Heart left ventricle (tissue), 13 donors: ENCODE measurements at regions not wholly inside any gene's neighbourhood (a gene's known extent, or its start where the extent isn't known, plus 50 kb on each side); places are given as distances from the start of the nearest gene placed in this dataset.

Source experiments
- POLR2A ChIP-seq, 2 donors: fragments of 450-650 bp; IDR thresholded peaks; one replicate each; pipeline ENCODE4 v1.6.1; 2017; ENCODE audit warnings: antibody characterized with exemption in 2 of 2, mild to moderate bottlenecking in 2 of 2, moderate library complexity in 2 of 2
- TF ChIP-seq, protein P1 (sequence below), 12 donors: fragments of 200-600 bp; sonication (generic) in 4 of 12; IDR thresholded peaks; one replicate each; pipeline versions ENCODE4 v1.5.0 to v1.8.0; 2018 to 2022; ENCODE audit warnings: antibody characterized with exemption in 12 of 12, mild to moderate bottlenecking in 5 of 12
- donor health status: ischemic (EF 13 %, LVEDD 7.1; RV severe dilation, severe dysfunction).
- donor health status: DM: no; HTN: yes; CAD: no.
- donor health status: DM: no; HTN: no; CAD: no.
- donor health status: ischemic (EF 25% LVEDD 6.9; RV normal size, moderate dysfunction).
- donor health status: ischemic (EF 25% LVEDD 5.7; RV mildly dilated, moderate dysfunction).
- donor health status: ischemic (EF 35%, LVEDD 5.7; RV mildly dilated, moderate dysfunction).
- donor health status: nonischemic (EF 11% LVEDD 7.7; RV severe dilation, severe dysfunction).
- donor health status: DM: yes; HTN: yes; CAD: no.
- donor health status: PGD.
- donor health status: ischemic (EF 29% LVEDD 5.4; RV normal size, mild dysfunction).
- donor health status: nonischemic (EF 23%, LVEDD 6.1; RV moderate dilation, normal function).

DNA sequence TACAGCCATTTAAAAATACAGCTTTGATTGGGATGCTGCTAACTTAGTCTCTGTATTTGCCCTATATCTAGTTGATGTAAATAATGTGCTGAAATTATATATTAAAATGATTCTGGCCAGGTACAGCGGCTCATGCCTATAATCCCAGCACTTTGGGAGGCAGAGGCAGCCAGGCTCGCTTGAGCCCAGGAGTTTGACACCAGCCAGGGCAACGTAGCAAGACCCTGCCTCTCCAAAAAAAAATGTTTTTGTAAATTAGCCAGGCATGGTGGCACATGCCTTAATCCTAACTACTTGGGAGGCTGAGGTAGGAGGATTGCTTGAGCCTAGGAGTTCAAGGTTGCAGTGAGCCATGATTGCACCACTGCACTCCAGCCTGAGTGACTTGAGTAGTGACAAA lies 143.8 kb upstream of the CELF2 start:
- TF ChIP-seq, protein P1, sequence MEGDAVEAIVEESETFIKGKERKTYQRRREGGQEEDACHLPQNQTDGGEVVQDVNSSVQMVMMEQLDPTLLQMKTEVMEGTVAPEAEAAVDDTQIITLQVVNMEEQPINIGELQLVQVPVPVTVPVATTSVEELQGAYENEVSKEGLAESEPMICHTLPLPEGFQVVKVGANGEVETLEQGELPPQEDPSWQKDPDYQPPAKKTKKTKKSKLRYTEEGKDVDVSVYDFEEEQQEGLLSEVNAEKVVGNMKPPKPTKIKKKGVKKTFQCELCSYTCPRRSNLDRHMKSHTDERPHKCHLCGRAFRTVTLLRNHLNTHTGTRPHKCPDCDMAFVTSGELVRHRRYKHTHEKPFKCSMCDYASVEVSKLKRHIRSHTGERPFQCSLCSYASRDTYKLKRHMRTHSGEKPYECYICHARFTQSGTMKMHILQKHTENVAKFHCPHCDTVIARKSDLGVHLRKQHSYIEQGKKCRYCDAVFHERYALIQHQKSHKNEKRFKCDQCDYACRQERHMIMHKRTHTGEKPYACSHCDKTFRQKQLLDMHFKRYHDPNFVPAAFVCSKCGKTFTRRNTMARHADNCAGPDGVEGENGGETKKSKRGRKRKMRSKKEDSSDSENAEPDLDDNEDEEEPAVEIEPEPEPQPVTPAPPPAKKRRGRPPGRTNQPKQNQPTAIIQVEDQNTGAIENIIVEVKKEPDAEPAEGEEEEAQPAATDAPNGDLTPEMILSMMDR (IDR thresholded peaks at IDR 0.05): no peak
- TF ChIP-seq POLR2A (IDR thresholded peaks at IDR 0.05): no peak
